B cell (primary cell): ENCODE measurements at regions not wholly inside any gene's neighbourhood (a gene's known extent, or its start where the extent isn't known, plus 50 kb on each side); places are given as distances from the start of the nearest gene placed in this dataset.

Experiments
- ATAC-seq: fragments of 200-7000 bp; cut with Tn5 transposase; one replicate; pipeline ENCODE4 v1.10.0; 2021; ENCODE audit warnings: low read depth, mild to moderate bottlenecking, moderate number of reproducible peaks, moderate library complexity
- CTCF ChIA-PET: fragments of 350-600 bp; sonication (Branson Sonifier 250); formaldehyde crosslinking; loops from one replicate; lab custom pipeline; 2021; ENCODE audit warnings: antibody characterized with exemption, inconsistent platforms; lab: Charles Lee
- POLR2A ChIA-PET: fragments of 350-600 bp; sonication (Branson Sonifier 250); formaldehyde crosslinking; loops from one replicate; lab custom pipeline; 2021; ENCODE audit warnings: antibody characterized with exemption; lab: Charles Lee
- DNase-seq: peaks from one replicate; pipeline ENCODE4 v3.0.0; 2013
- H2AFZ ChIP-seq: 2 replicates; pipeline ENCODE4 v1.6.1; 2012; ENCODE audit warnings: mild to moderate bottlenecking, low read depth, low read length; ENCODE audit not compliant: insufficient read depth, poor library complexity, severe bottlenecking
- H3K27ac ChIP-seq, 2 donors: 1 replicate in 1 of 2; 2 replicates in 1 of 2; pipeline ENCODE4 v1.5.1; 2012 to 2013; ENCODE audit warnings: low read length in 2 of 2, mild to moderate bottlenecking in 2 of 2, moderate library complexity in 1 of 2
- H3K27me3 ChIP-seq, 4 experiments: fragments of 200-600 bp in 1 of 4; sonication (generic) in 1 of 4; replicated peaks in 1 of 4; 1 replicate in 2 of 4; 2 replicates in 2 of 4; pipeline versions ENCODE4 v1.6.1 to v1.7.0; 2013 to 2016; ENCODE audit warnings: low read length in 3 of 4, mild to moderate bottlenecking in 2 of 4, mixed read lengths in 1 of 4, moderate library complexity in 1 of 4; ENCODE audit not compliant: insufficient read depth in 4 of 4, control insufficient read depth in 3 of 4; ENCODE audit errors: control extremely low read depth in 1 of 4
- H3K36me3 ChIP-seq, 2 experiments: replicated peaks in 1 of 2; 1 replicate in 1 of 2; 2 replicates in 1 of 2; pipeline versions ENCODE4 v1.6.1 to v1.7.1; 2013; ENCODE audit warnings: low read length in 1 of 2; ENCODE audit not compliant: insufficient read depth in 2 of 2, control insufficient read depth in 1 of 2; ENCODE audit errors: control extremely low read depth in 1 of 2, extremely low read depth in 1 of 2
- H3K4me1 ChIP-seq, 2 donors: fragments of 200-600 bp in 1 of 2; sonication (generic) in 1 of 2; 1 replicate in 1 of 2; 2 replicates in 1 of 2; pipeline versions ENCODE4 v1.5.1 to v1.6.1; 2013 to 2017; ENCODE audit warnings: low read length in 2 of 2; ENCODE audit not compliant: control insufficient read depth in 2 of 2, insufficient read depth in 2 of 2
- H3K4me2 ChIP-seq: replicated peaks from 2 replicates; pipeline ENCODE3; 2012; ENCODE audit warnings: mild to moderate bottlenecking, low read depth, low read length; ENCODE audit not compliant: poor library complexity, severe bottlenecking
- H3K4me3 ChIP-seq, 5 experiments: fragments of 200-600 bp in 1 of 5; sonication (generic) in 1 of 5; 1 replicate in 3 of 5; 2 replicates in 2 of 5; pipeline versions ENCODE4 v1.5.1 to v1.7.0; 2011 to 2016; ENCODE audit warnings: low read length in 4 of 5, mild to moderate bottlenecking in 4 of 5, low read depth in 2 of 5, control low read depth in 1 of 5, moderate library complexity in 1 of 5; ENCODE audit not compliant: insufficient read depth in 1 of 5; ENCODE audit errors: control extremely low read depth in 1 of 5, extremely low read depth in 1 of 5
- H3K79me2 ChIP-seq: fragments of 200-600 bp; sonication (generic); one replicate; pipeline ENCODE4 v1.6.0; 2016; ENCODE audit warnings: low read length; ENCODE audit not compliant: control insufficient read depth, insufficient read depth
- H3K9ac ChIP-seq: fragments of 200-600 bp; sonication (generic); 2 replicates; pipeline ENCODE4 v1.6.1; 2017; ENCODE audit warnings: mild to moderate bottlenecking, low read length, moderate library complexity
- H3K9me3 ChIP-seq, 3 donors: one replicate each; pipeline versions ENCODE4 v1.6.1 to v1.7.1; 2013; ENCODE audit warnings: low read length in 2 of 3; ENCODE audit not compliant: control insufficient read depth in 2 of 3, insufficient read depth in 1 of 3; ENCODE audit errors: control extremely low read depth in 1 of 3
- H4K20me1 ChIP-seq: 2 replicates; pipeline ENCODE4 v1.6.0; 2012; ENCODE audit warnings: mild to moderate bottlenecking, low read length; ENCODE audit not compliant: insufficient read depth, control insufficient read depth, poor library complexity, severe bottlenecking
- H3K27ac Mint-ChIP-seq: one replicate; pipeline ENCODE4 v1.8.0; 2021; ENCODE audit warnings: mixed read lengths
- H3K27me3 Mint-ChIP-seq: one replicate; pipeline ENCODE4 v1.8.0; 2021; ENCODE audit warnings: mixed read lengths
- H3K4me1 Mint-ChIP-seq: one replicate; pipeline ENCODE4 v1.8.0; 2021; ENCODE audit warnings: mixed read lengths
- H3K4me3 Mint-ChIP-seq: one replicate; pipeline ENCODE4 v1.8.0; 2021; ENCODE audit warnings: mixed read lengths
- H3K9me3 Mint-ChIP-seq: one replicate; pipeline ENCODE4 v1.8.0; 2022; ENCODE audit warnings: mixed read lengths; ENCODE audit not compliant: insufficient read depth
- CTCF ChIP-seq: fragments of 200-600 bp; IDR thresholded peaks from one replicate; pipeline ENCODE4 v1.8.0; 2022; ENCODE audit warnings: antibody characterized with exemption, mild to moderate bottlenecking
- EZH2 ChIP-seq: IDR thresholded peaks from 2 replicates; pipeline ENCODE4 v1.6.1; 2012; ENCODE audit warnings: borderline replicate concordance, low read depth, mild to moderate bottlenecking, moderate library complexity, low read length; ENCODE audit not compliant: insufficient read depth, poor library complexity, severe bottlenecking
- WGBS: methylation state at CpG from one replicate; pipeline ENCODE4 v1.1.5; 2013; ENCODE audit warnings: missing lambda C conversion rate; ENCODE audit not compliant: insufficient coverage; 5-methylcytosine and 5-hydroxymethylcytosine counted together
- intact Hi-C: fragments of 100-400 bp; cut with micrococcal nuclease; formaldehyde crosslinking; loops from one replicate; pipeline ENCODE4 v1.10.0; 2022

DNA sequence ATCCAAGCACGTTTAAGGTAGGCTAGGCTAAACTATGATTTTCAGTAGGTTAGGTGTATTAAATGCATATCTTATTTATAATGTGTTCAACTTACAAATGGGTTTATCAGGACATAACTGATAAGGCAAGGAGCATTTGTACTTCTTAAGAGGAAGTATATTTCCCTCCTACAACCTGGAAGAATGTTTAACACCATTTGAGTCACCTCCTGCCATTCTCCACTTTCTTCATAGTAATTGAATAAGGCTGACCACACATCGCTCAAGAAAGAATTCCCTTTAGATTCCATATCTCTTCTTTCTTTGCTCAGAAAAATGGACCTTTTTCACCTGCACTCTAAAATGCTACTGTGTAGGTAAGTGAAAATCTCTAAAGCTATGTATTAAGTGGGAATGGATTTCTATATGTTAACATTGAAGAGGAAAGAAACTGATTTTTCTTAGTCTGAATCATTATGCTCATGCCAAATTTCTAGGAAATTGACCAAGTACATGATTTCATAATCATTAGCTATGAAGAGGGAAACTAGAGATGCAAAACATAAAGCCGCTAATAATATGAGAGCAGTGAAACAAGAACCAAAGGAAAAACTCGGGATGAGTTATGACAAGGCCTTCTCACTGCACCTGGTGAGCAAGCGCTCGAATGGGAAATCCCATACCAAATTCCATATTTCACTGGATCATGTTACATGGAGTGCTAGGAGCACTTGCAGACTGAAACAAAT, 210.4 kb downstream of the ALDH8A1 start:
- CTCF ChIA-PET: no interaction called here
- POLR2A ChIA-PET: no interaction called here
- DNase-seq (no peak), ATAC-seq (no peak)
- H4K20me1 ChIP-seq: no peaks in the 10 kb centered on the region
- intact Hi-C loops: no loop called here
- H3K4me2 ChIP-seq: no peak overlapping the region
- H2AFZ ChIP-seq: no peak overlapping the region
- H3K27me3 ChIP-seq: no peaks in the 10 kb centered on the region
- H3K4me1 ChIP-seq: no peaks in the 10 kb centered on the region
- no peak overlapping the region for H3K27ac Mint-ChIP-seq
- H3K9ac ChIP-seq: no peak overlapping the region
- no peak overlapping the region for H3K27ac ChIP-seq
- H3K9me3 ChIP-seq: no peaks in the 10 kb centered on the region
- peaks cover 11% of the 10 kb centered on the region for H3K27me3 Mint-ChIP-seq
- no peaks in the 10 kb centered on the region for H3K4me1 Mint-ChIP-seq
- TF ChIP-seq CTCF (no peak), EZH2 (no peak)
- H3K4me3 ChIP-seq: no peak overlapping the region
- WGBS: 92% methylated on average over 3 of the region's 6 CpGs
- H3K36me3 ChIP-seq: no peaks in the 10 kb centered on the region
- no peaks in the 10 kb centered on the region for H3K79me2 ChIP-seq
- H3K4me3 Mint-ChIP-seq: no peak overlapping the region
- H3K9me3 Mint-ChIP-seq: no peaks in the 10 kb centered on the region

DNA sequence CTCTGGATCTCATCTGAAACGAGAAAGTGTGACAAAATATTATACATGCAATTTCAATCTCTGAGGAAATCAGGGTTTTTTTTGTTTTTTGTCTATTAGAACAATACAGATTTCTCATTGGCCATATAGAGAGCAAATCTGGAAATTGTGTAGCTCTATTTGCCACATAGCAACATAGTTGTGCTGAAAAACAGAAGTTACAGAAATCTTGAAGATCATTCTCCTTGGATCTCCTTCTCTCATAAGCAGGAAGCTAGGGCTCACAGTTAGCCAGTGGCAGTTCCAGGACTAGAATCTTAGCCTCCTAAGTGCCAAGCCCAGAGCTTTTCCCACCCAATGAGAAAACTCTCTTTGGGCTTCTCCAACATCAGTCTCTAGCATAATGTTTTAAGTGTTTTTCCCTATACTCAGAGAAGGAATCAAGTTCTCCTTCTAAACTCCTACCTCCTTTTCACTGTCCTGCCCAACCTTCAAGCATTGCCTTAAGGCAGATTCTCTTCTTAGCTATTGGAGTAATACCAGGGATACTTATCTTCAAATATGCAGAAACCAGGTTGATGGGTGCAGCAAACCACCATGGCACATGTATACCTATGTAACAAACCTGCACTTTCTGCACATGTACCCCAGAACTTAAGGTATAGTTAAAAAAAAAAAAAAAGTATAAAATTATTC, 211.6 kb downstream of the ALDH8A1 start:
- no CpG with 5 or more reads among the region's 1 CpG for WGBS
- Histone ChIP-seq H2AFZ (no peak overlapping the region), H3K4me2 (no peak overlapping the region), H3K4me1 (no peaks in the 10 kb centered on the region), H3K9me3 (no peaks in the 10 kb centered on the region), H3K4me3 (no peak overlapping the region), H4K20me1 (no peaks in the 10 kb centered on the region), H3K9ac (no peak overlapping the region), H3K27me3 (no peaks in the 10 kb centered on the region), H3K27ac (no peak overlapping the region), H3K79me2 (no peaks in the 10 kb centered on the region), H3K36me3 (no peaks in the 10 kb centered on the region)
- CTCF ChIA-PET: interaction anchor here (0.6 kb wide), 1 partner anchor 237 kb away, joined by 5 read pairs; no protein-coding TSS in a partner anchor
- intact Hi-C loops: no loop called here
- H3K4me1 Mint-ChIP-seq: no peaks in the 10 kb centered on the region
- H3K27me3 Mint-ChIP-seq: peaks cover 4% of the 10 kb centered on the region
- H3K9me3 Mint-ChIP-seq: no peaks in the 10 kb centered on the region
- no peak overlapping the region for H3K27ac Mint-ChIP-seq
- TF ChIP-seq CTCF: no peak
- TF ChIP-seq EZH2: no peak
- ATAC-seq (no peak), DNase-seq (no peak)
- no peak overlapping the region for H3K4me3 Mint-ChIP-seq
- POLR2A ChIA-PET: no interaction called here
